Right ventricle myocardium superior (tissue), 1 donor: ENCODE measurements at regions not wholly inside any gene's neighbourhood (a gene's known extent, or its start where the extent isn't known, plus 50 kb on each side); places are given as distances from the start of the nearest gene placed in this dataset.
A peak's percentile ranks its signal among the peaks of the same experiment; 100 is the strongest.

Source experiments
- ATAC-seq: fragments of 200-7000 bp; cut with Tn5 transposase; one replicate; pipeline ENCODE4 v1.9.1; 2020; ENCODE audit warnings: mild to moderate bottlenecking; ENCODE audit not compliant: poor library complexity
- DNase-seq: peaks from one replicate; pipeline ENCODE4 v3.0.0-alpha.2; 2020
- intact Hi-C: fragments of 100-400 bp; cut with DNase I; formaldehyde crosslinking; loops from one replicate; pipeline ENCODE4 v1.11.2; 2022
- microRNA-seq: library from miRNA; unstranded; fragments of <30 nt; microRNA quantifications from one replicate; pipeline ENCODE4 v1.2.0, GENCODE V29; 2020
- donor health status: DM: no; HTN: yes; CAD: no; lungs with severe emphysema.

- DNase-seq (no peak), ATAC-seq (no peak)
- intact Hi-C loops: no loop called here
These were observed 100.0 kb upstream of the DIPK2B start for GRCh38 chrX:45300638-45301037.

- DNase-seq (no peak), ATAC-seq (no peak)
- intact Hi-C loops: no loop called here
These were observed 94.7 kb upstream of the DIPK2B start for GRCh38 chrX:45295259-45295986.

GRCh38 chrX:45274576-45274975, 73.9 kb upstream of the DIPK2B start:
- no peak for DNase-seq
- intact Hi-C loops: no loop called here
- ATAC-seq: no peak

- no peak for ATAC-seq
- intact Hi-C loops: no loop called here
- no peak for DNase-seq
These were observed 66.3 kb upstream of the DIPK2B start for GRCh38 chrX:45267007-45267406.

GRCh38 chrX:45266456-45266855, 65.8 kb upstream of the DIPK2B start:
- intact Hi-C loops: no loop called here
- ATAC-seq (no peak), DNase-seq (no peak)

GRCh38 chrX:45264865-45265264, 64.2 kb upstream of the DIPK2B start:
- ATAC-seq (no peak), DNase-seq (peak; percentile 36)
- intact Hi-C loops: no loop called here

- intact Hi-C loops: no loop called here
- ATAC-seq (no peak), DNase-seq (no peak)
These were observed 60.8 kb upstream of the DIPK2B start for GRCh38 chrX:45261471-45261870.

- DNase-seq (no peak), ATAC-seq (no peak)
- intact Hi-C loops: no loop called here
These were observed 60.3 kb upstream of the DIPK2B start for GRCh38 chrX:45261005-45261404.

GRCh38 chrX:45258731-45259402, 58.2 kb upstream of the DIPK2B start:
- intact Hi-C loops: no loop called here
- ATAC-seq: no peak
- DNase-seq: no peak

Small RNA genes lying in the stretch of these regions (microRNA-seq; reads per million reads assigned to microRNA genes)
- gene MIR221 (5,754 reads per million, percentile 93 among the genes with 10 or more reads in this experiment), gene MIR222 (258 reads per million, percentile 67 among the genes with 10 or more reads in this experiment)
